GM20431 (cell line): ENCODE measurements at regions not wholly inside any gene's neighbourhood (a gene's known extent, or its start where the extent isn't known, plus 50 kb on each side); places are given as distances from the start of the nearest gene placed in this dataset.

Source experiments
- in situ Hi-C: fragments of 300-500 bp; cut with MseI, MboI; formaldehyde crosslinking; loops from one replicate; pipeline ENCODE4 v1.15.0; 2020; ENCODE audit warnings: low sequenced_read_pairs; ENCODE audit not compliant: unreplicated experiment

DNA sequence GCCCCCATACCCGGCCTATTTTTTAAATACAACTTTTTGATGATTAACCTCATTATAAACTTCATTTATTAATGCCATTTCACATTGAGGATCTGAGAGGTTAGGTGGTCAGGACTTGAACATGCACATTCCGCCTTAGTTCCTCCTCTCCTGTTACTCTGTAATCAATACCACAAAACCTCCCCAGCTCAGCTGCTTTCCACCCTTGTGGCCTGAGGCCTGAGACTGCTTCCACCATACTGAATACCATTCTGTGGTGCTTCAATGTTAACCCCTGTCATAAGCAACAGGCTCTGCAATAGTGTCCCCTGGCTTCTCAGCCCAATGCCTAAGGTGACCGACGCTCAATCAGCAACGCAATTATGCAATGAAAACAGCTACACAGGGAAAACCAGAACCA, 405.4 kb downstream of the ETS1 start:
- in situ Hi-C loops, result no loop called here

DNA sequence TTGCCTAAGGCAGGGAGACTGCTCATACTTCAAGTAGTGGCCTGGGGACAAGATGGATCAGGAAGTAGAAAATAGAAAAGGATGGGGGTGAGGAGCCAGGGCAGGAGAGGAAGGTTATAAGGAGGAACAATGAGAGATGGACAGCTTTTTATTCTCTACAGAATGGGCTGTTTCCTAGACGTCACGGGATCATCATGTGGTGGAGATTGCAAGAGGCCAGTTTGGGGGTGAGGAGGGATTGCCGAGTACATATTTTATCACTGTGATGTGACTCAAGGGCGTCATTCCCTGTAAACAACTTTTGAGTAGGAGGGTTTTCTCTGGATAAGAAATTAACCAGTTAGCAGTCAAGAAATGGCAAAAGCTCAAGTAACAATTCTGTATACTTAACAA, 406.3 kb downstream of the ETS1 start:
- in situ Hi-C loops, result no loop called here

DNA sequence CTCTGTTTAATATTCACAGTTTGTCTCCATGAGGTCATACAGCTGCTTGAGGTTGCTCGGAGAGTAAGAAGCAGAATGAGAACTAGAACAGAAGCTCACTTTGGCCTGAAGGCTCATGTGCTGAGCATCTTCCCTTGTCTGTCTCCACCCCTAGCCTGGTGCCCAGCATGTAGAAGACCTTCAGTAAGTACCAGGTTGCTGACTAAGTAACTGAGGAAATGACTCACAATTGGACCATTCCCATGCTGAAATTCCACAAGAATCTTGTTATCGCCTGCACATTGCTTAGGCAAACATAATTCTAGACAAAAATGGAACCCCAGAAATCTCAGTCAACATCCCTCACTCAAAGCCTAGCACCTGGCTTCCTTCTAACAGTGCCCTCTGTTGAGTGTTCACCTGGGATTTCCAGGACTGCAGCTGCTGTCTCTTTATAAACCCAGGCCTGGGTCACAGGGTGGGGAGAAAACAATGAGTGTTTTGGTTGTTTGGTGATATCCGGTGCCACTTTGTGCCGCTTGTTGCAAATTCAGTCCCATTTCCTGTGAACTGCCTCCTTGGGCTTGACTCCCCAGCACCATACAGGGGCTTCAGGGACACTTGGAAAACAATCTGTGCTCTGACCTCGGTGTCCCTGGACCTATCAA, 406.8 kb downstream of the ETS1 start:
- in situ Hi-C loops, result no loop called here

DNA sequence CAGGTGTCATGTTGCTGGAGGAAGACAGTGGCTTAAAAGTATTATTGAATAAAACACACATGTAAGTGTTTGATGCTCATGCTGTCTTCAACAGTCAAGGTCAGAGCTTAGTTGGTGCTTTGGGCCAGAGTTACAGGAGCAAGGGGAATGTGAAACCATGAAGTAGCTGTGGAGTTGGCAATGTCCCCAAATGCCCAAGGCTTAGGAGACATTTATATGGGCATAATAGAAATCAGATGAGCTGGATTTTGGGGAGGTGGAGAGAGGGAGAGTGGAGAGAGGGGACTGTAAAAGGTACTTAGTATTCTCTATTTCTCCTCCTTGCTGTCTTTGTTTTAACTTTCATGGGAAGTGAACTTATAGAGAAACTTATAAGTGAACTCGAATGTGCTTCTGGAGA, 407.8 kb downstream of the ETS1 start:
- in situ Hi-C loops, result no loop called here

DNA sequence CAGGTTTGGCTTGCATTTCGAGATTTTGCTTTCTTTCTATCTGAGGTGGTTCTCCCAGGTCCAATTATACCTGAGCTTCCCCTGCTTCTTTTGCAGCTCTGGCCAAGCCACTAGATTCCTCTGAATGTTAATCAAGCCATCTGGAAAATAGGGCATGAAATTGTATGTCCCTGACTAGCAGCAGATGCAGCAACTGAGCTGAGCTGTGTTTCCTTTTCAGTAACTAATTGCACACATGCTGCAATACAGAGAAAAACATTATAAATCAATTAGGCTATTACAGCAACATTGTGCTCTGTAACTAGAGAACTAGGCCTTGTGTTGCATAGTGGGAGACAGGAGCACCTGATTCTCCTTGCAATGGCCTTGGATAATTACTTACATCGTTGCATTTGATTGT, 408.3 kb downstream of the ETS1 start:
- in situ Hi-C loops, result no loop called here

DNA sequence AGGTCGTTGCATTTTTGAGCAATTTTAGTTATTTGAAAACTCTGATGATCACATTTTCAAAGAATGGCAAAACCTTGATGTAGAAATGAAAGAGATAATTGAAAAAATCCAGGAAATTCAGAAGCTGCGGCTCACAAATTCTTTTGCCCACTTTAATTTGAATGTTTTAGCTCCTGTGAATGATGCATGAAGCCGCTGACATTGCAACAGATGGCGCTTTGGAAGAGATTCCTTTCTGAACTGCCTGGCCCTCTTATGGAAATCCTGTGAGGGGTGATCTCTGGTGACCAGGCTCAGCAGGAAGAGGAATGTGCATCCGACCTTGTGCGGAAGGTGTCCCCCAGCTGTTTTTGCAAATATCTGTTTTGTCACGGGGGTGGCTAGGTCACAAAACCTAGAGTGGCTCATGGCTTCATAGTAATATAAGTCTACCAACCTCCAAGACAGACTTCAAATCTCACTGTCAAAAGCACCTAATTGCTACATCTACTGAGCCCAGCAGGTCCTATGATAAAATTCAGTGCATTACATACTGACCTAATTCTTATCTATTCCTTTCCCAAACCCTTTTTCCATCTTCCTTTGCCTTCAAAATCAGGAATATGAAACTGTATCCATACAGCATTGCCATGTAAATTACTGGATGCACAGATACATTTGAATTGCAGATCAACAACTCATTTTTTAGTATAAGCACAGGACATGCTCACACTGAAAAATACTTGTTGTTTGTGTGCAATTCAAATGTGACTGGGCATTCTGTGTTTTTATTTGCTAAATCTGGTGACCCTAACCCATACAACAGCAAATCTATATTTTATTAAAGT, 412.7 kb downstream of the ETS1 start:
- in situ Hi-C loops, result loop anchor here (25.0 kb wide), 3 partner anchors 137 to 663 kb away; no protein-coding TSS in a partner anchor

DNA sequence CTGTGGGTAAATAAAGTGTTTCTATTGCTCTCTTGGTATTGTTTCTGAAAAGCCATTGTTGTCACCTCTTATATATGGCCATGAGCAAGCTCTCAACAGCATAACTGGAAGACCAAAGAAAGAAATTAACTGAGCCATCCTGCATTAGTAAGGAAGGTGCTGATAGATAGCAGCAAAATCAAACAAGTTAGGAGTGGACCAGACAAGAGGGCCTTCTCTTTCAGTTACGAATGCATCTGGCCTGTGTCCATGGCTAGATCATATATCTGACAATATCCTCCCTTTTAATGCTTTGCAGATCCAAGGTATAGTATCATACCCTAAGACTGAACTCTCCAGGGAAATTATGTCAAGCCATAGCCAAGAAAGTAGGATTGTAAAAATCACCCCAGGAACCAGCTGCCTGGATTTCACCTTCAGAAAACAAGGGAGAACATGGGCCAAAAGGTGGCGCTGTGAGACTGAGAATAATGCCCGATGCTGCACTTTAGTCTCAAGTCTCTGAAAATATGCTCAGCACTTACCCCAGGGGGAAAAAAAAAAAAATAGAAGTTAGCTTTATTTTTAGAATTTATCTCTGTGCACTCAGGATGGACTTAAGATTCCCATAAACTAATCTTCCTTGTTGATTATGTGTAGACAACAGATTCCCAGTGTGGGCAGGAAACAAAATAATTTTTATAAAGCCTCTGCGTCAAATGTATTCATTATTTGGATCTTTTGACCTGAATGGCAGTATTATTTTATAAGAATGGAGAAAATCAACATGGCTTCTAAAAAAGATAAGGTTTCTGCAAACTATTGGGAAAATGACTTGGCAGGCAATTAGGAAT, 415.1 kb downstream of the ETS1 start:
- in situ Hi-C loops, result loop anchor here (25.0 kb wide), 3 partner anchors 135 to 665 kb away; no protein-coding TSS in a partner anchor

DNA sequence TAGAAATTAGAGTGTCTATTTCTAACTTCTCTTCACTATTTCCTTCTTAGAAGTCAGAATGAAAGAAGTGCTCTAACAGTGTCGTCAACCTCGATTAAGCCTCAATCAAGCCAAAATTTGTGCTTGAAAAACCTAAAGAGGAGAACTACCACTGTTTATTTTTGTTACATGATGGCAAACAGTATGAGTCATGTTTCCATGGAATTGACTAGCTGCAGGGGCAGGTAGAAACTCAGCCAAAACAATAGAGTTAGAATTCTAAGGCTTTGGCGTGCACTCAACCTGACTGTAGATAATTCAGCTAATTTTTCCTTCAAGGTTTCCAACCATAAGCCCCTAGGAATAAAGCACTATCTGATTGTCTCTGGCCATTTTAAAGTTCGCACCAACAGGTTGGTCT, 415.9 kb downstream of the ETS1 start:
- in situ Hi-C loops, result loop anchor here (25.0 kb wide), 3 partner anchors 134 to 666 kb away; no protein-coding TSS in a partner anchor

DNA sequence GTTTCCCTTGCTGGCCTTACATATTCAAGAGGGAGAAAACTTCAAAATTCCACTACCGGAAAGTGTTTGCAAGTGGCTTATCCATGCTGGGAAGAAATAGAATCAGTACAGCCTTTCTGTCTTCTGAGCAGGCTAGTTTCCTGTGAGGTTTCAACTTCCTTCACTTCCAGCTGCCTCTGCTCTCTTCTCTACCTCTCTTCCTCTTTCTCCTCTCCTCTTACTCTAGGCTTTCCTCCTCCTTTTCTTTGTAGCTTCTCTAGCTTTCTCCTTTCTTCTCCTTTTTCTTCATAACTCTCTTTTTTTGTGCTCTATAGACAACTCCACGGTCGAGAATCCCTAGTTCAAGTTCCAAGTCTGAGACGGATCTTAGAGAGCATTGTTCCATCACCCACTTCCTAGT, 421.8 kb downstream of the ETS1 start:
- in situ Hi-C loops, result loop anchor here (25.0 kb wide), 3 partner anchors 128 to 672 kb away; no protein-coding TSS in a partner anchor

DNA sequence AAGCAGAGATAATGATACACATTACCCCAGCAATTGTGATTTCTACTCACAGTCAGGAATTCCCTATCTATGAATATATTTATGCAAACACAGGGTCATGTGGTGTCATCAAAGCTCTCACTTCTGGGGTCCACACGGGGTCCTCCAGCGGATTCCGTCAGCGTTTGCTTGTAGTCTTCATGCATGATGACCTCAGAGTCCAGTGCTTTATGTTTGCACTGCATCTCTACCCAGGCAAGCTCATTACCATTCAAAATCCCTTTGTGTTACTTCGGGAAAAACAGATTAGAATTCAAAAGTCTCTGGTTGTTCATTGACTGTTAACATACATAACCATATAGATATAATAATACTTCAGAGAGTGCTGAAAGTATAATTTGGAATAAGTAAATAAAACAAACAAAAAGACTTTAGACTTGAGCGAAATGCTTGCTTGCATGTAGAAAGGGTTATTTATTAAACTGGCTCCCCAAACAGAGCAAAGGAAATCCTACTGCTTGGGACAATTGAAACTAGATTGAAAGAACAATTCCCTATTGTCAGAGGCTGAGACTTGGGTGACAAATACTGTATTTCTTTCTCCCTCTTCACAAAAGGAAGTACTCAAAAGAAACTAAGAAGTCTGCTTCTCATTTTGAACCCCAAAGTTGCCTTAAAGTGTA, 423.1 kb downstream of the ETS1 start:
- in situ Hi-C loops, result loop anchor here (25.0 kb wide), 3 partner anchors 127 to 673 kb away; no protein-coding TSS in a partner anchor

DNA sequence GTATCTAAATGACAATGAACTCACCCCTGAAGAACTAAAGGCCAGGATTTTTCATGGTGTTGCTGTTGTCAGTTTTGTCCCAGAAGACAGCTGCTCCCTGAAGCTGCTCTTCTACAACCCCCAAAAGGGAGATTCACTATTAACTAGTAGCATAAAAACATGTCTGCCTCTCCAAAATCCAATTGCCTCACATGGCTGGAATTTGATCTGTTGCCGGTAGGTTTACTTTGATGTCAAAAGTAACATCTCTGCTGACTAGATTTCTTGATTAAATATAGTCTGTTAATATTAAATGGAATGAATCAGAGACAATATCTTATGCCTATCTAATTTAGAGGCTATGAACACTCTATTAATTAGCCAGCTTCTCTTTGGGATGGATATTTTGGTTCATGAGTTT, 425.4 kb downstream of the ETS1 start:
- in situ Hi-C loops, result loop anchor here (25.0 kb wide), 3 partner anchors 125 to 675 kb away; no protein-coding TSS in a partner anchor

DNA sequence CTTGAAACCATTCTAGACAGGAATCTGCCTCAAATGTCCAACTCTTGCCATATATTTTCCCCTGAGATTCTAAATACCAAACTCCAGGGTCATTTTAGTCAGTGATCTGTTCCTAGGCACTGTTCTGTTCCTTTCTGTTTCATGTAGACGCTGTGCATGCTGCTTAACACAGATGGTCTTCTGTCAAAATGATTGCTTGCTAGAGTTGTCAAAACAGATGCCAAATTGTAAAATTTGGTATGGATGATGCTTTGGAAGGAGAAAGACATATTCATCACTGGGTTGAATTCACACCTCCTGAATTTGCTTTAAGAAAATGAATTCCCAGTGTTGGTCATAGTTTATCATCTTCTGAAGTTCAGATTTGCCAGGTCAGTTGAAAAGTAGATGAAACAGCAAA, 425.9 kb downstream of the ETS1 start:
- in situ Hi-C loops, result loop anchor here (25.0 kb wide), 3 partner anchors 124 to 676 kb away; no protein-coding TSS in a partner anchor

DNA sequence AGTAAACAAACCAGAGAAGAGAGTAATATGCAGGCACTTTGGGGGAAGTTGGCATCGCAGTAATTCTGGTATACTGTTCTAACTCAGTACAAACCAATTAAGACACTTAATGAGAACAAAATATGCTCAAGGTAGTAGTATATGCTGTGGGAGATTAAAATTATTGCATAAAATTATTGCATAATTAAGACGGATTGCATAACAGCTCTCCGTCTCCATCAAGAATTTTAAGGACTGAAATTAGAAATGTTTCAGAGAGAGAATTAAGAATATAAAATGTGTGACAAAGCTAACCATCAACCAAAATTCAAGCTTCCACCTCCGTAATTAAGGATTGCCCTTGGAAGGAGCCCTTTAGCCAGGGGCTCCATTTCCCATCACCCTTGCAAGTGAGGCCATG, 428.5 kb downstream of the ETS1 start:
- in situ Hi-C loops, result loop anchor here (25.0 kb wide), 3 partner anchors 122 to 678 kb away; no protein-coding TSS in a partner anchor

DNA sequence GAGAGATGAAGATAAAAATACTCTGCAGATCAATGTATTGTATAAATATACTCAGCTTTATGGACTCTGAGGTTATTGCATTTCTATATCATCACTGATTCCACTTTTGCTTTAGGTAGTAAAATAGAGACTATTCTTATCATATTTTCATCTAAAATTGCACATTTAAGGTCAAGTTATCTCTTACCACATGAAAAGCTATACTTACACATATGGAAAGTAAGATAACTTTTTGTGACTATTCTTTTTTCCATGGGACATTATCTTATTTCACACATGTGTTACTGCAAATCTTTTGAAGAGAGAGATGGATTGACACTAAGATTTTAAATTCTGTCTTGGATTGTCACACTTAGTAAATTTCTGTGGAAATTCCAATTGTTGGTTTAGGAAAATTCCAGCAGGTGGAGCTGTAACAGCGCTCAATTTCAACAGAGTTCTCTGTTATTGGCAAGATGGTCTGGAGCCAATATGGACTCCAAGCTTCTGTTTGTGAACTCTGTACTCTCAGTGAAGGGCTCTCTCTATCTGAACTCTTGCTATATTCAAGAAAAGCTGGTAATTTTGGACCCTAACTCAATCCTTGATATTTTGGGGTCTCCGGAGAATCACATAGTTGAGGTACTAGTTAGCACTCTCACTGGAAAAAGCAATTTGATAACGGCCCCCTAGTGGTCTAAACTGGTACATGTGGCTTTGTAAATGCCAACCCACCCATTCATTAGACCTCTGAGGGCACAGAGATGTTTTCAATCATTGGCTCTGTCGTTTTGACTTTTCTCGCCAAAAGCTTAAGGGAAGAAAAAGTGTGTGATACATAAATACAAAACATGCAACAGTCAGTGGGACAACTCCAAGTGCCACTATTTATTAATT, 429.7 kb downstream of the ETS1 start:
- in situ Hi-C loops, result loop anchor here (25.0 kb wide), 3 partner anchors 120 to 680 kb away; no protein-coding TSS in a partner anchor

DNA sequence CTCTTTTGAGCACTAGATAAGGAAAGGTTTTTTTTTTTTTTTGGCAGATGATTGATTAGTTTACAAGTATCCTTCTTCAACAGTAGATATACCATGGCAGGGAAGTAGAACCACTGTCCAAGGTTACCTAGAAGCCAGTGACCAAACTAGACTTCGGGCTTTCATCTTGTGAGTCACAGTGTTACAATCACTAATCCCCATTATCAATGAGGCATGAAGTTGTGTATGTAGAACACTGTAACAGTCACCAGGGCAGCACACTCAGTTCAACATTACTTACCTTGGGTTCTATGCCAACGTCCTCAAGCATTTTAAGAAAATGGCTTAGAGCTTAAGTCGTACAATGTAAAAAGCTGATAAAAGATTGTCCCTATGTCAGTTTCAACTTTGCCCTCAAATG, 430.9 kb downstream of the ETS1 start:
- in situ Hi-C loops, result loop anchor here (25.0 kb wide), 3 partner anchors 119 to 681 kb away; no protein-coding TSS in a partner anchor

DNA sequence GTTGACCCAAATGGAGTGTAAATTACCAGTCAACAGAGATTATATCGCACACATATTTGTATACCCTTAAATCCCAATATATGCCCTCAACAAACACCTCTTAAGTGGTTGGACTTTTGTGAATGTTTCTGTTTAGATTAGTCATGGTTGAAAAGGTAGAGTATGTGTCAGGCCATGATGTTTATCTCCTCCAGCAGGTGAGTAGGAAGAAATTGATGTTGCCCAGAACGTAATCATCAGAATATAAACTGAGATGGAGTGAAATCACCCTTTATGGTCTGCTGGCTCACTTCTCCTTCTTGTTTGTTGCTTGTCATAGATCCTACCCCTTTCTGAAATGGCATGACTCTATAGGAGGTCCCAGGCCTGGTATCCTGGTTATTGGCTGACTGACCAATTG, 431.8 kb downstream of the ETS1 start:
- in situ Hi-C loops, result loop anchor here (25.0 kb wide), 3 partner anchors 118 to 682 kb away; no protein-coding TSS in a partner anchor

DNA sequence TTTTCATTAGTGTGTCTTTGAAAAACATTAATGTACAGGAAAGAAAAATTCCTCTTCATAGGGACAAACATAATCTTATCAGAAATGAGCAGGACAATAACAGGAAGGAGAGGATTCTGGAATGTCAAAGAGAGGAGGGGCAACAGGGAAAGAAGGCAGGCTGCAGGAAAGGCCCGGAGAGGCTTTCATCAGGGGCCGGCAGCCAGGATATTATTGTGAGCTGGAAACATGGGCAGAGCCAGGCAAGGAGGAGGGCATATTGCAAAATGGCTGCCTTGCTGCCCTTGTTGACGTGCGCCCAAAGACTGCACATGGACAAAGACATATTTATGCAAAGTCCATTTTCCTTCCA, 433.7 kb downstream of the ETS1 start:
- in situ Hi-C loops, result loop anchor here (25.0 kb wide), 3 partner anchors 116 to 684 kb away; no protein-coding TSS in a partner anchor
